Bronchial epithelial cell (primary cell): ENCODE measurements at regions not wholly inside any gene's neighbourhood (a gene's known extent, or its start where the extent isn't known, plus 50 kb on each side); places are given as distances from the start of the nearest gene placed in this dataset.

Experiments used
- DNase-seq: peaks from one replicate; pipeline ENCODE4 v3.0.0-alpha.2; 2010; ENCODE audit warnings: low read depth
- FAIRE-seq: peaks from 2 replicates; lab custom pipeline; 2011; peaks lifted over from hg19 to GRCh38; lab: Jason Lieb, UNC
- H3K27me3 ChIP-seq: 2 replicates; pipeline ENCODE4 v1.5.1; 2011; ENCODE audit warnings: low read length; ENCODE audit not compliant: control insufficient read depth, insufficient read depth
- H3K36me3 ChIP-seq: 2 replicates; pipeline ENCODE4 v1.5.1; 2011; ENCODE audit warnings: low read length; ENCODE audit not compliant: control insufficient read depth, insufficient read depth
- H3K4me3 ChIP-seq: 2 replicates; pipeline ENCODE4 v1.5.1; 2011; ENCODE audit warnings: mild to moderate bottlenecking, low read depth, low read length, control low read depth
- CTCF ChIP-seq: IDR thresholded peaks from 2 replicates; pipeline ENCODE4 v1.5.1; 2011; ENCODE audit warnings: mild to moderate bottlenecking, moderate library complexity, low read length, control low read depth, inconsistent platforms; ENCODE audit not compliant: insufficient read depth, severe bottlenecking

DNA sequence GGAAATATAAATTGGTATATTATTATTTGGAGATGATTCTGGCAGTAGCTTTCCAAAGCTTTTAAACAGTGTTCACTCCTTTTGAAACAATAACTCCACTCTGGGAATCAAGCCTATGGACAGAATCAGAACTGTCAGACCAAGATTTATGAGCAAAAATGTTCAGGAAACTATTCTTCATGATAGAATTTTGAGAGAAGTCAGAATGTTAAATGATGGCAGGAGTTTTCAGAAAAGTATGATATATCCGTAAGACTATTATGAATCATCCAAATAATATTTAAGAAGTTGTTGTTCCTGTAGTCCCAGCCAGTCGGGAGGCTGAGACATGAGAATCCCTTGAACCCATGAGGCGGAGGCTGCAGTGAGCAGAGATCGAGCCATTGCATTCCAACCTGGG lies 50.5 kb upstream of the ADGRG2 start:
- TF ChIP-seq CTCF = no peak
- Histone ChIP-seq H3K4me3 (no peak overlapping the region), H3K27me3 (no peaks in the 10 kb centered on the region), H3K36me3 (no peaks in the 10 kb centered on the region)
- FAIRE-seq = no peak
- DNase-seq = no peak

- peak; percentile 82 for DNase-seq
- FAIRE-seq = peak; percentile 94
- TF ChIP-seq CTCF = no peak
- Histone ChIP-seq H3K36me3 (no peaks in the 10 kb centered on the region), H3K4me3 (no peak overlapping the region), H3K27me3 (no peaks in the 10 kb centered on the region)
Observed at GRCh38 chrX:19174401-19175025, 52.2 kb upstream of the ADGRG2 start.

- FAIRE-seq (no peak), DNase-seq (no peak)
- no peaks in the 10 kb centered on the region for H3K27me3 ChIP-seq
- no peak for TF ChIP-seq CTCF
- no peak overlapping the region for H3K4me3 ChIP-seq
- no peaks in the 10 kb centered on the region for H3K36me3 ChIP-seq
Observed at GRCh38 chrX:19176901-19177630, 54.8 kb upstream of the ADGRG2 start.

- Histone ChIP-seq H3K4me3 (no peak overlapping the region), H3K27me3 (no peaks in the 10 kb centered on the region), H3K36me3 (no peaks in the 10 kb centered on the region)
- FAIRE-seq (no peak), DNase-seq (no peak)
- TF ChIP-seq CTCF = no peak
Observed at GRCh38 chrX:19177721-19178120, 55.5 kb upstream of the ADGRG2 start.

GRCh38 chrX:19178402-19178801 lies 56.1 kb upstream of the ADGRG2 start:
- DNase-seq (no peak), FAIRE-seq (no peak)
- H3K4me3 ChIP-seq = no peak overlapping the region
- TF ChIP-seq CTCF = no peak
- no peaks in the 10 kb centered on the region for H3K36me3 ChIP-seq
- H3K27me3 ChIP-seq = no peaks in the 10 kb centered on the region
